HG02970 (cell line): ENCODE measurements at regions not wholly inside any gene's neighbourhood (a gene's known extent, or its start where the extent isn't known, plus 50 kb on each side); places are given as distances from the start of the nearest gene placed in this dataset.
"Not testable (repeated sequence)": the region's sequence is repeated elsewhere in the genome, so short reads cannot be mapped to it uniquely, and the experiment has no call there.

ENCODE experiments used
- ATAC-seq: cut with Tn5 transposase; IDR thresholded peaks from one replicate; pipeline ENCODE4 v1.9.1; 2021; ENCODE audit warnings: mild to moderate bottlenecking, moderate library complexity, moderate number of reproducible peaks; ENCODE audit not compliant: unreplicated experiment, low FRiP score

DNA sequence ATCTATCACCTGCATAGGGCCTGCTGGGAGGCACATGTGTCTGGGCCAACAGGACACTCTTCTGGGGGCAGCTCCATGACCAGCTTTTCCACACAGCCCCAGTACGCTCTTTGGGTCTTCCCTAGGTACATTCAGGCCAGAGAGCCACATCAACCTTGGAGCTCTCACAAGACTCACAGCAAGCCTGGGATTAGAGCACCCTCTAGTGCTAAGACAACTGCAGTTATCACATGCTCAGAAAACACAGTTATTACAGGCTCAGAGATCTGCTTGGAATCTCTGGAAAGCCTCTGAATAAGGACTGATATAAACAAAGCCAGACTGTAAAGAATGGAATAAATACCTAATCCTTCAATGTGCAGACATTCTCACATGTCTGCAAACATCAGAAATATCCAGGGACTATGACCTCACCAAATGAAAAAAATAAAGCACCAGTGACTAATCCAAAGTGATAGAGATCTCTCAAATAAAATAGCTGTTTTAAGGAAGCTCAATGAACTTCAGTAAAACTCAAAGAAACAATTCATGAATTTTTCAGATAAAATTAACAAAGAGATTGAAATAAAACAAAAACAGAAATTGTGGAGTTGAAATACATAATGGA lies 563.9 kb upstream of the NR5A2 start:
- no peak for ATAC-seq

DNA sequence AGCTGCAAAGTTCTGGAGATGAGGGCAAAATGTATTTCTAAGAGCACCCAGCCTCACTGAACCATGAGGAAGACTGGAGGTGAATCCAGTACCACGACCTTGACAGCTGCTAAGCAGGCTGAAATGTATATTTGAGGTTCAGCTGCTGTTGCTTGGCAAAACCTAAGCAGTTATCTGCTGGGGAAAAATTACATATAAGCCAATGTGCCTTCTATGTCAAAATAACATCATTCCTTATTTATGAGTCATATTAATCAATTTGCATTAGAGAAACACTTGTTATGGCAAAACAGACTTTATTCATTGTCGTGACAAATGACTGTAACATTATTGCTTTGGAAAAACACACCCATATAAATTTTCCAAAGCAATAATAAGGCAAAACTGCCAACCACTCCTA lies 560.5 kb upstream of the NR5A2 start:
- no peak for ATAC-seq

DNA sequence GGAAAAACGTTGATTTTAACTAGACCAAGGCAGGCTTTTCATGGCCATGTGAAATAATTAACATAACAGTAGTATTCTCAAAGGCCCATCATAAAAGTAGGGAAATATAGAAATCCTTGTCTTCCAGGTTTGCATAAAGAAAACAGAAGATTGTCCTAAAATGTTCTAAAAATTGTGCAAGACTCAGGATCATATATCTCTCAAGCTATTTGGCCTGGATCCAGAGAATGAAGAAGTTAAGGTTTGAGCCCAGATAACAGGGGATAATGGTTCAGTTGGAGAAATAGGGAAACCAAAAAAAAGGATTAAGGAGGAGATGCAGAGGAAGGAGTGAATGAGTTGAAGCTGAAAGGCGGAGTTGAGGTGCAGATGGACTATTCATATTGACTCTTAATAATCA lies 555.5 kb upstream of the NR5A2 start:
- no peak for ATAC-seq

DNA sequence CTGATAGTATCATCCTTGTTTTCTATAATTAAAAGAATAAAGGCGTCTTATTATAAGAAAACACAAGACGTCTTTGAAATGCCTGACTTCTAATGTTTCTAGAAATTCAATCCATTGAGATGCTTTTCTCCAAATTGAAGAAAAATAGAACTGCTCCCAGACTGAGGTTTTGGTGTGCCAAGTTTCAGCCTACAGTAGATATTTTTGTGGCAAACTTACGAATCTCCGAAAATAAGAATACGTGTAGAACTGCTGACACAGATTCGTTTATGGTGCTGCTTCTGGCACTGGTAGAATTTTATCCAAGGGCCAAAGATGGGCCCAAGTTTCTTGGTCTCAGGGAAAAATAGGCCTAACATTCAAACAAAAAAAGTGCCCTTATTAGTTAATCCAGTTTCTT lies 554.5 kb upstream of the NR5A2 start:
- ATAC-seq, result no peak

DNA sequence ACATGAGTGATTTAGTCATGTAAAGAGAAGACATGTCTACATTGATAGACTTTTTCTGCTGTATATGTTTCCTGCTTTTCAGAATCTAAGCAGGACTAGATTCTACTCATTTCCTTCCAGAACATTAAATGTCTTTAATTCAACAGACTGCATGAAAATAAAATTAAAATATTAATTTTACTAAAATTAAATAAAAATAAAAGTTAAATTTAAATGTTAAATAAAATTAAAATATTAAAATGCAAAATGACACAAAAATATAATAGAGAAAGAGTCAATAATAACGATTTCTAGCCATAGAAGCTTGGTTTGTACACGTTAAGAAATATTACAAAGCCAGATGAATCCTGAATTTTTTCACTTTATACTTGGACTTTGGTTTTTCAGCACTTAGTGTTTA lies 552.8 kb upstream of the NR5A2 start:
- no peak for ATAC-seq

DNA sequence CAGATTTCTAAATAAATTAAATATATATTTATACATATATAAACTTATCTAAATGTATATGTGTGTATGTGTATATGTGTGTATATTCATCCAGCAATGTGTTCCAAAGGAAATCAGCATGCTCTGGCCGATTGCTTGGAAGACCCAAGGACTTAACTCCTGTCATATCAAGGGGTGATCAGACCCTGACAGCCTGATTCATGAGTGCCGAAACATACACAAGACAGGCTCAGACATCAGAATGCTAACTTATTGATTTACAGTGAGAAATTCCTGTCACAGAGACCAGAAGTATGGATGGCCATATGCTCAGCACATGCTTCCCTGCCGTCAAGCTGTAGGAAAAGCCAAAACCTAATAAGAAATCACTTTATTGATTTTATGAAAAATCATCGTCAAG lies 545.1 kb upstream of the NR5A2 start:
- ATAC-seq, result no peak

DNA sequence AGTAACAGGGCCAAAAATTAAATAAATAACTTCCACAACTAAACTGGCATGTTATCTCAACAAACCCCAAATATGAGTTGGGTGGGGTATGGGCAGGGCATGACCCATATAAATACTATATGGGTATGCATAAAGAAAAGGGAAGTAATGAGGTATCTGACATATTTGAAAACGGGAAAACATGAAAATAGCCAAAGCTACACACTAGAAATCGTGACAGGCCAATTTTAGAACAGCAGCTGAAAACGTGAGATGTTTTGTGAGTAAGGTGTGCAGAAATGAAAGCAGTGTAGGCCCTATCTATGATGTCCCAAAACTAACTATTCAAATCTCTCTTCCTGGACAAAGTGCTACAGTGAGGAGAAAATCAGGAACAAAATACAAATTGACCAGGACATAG lies 537.9 kb upstream of the NR5A2 start:
- ATAC-seq, result no peak

DNA sequence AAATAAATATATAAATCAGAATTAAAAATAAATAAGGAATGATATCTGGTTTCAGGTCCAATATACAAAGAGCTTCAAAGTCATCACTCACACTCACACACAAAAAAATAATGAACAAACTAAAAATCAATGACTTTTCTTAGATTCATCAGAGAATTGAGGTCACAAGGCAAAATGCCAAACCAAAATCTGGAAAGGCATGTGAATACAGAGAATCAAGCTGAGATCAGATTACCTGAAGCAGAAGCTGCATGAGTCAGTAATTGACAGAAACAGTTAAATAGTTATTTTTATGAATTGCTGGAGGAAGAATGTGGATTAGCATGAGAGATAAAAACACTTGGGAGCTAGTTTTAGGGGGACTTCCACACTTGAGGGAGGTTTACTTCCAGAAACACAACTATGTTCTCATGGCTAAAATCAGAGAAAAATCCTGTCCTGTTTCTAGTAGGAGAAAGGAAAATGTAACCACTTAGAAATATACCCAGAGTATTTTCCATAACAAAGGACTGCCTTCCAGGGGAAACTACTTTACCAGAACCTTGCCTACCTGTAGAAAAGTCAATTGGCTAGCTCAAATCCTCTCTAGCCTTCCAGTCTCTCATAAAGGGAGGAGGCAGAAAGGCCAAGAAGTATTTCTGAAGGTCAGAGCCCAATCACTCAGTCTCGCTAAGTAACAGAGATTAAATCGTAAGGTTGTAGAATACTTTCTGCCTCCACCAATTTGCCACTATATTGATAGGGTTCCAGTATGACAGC lies 536.6 kb upstream of the NR5A2 start:
- no peak for ATAC-seq

DNA sequence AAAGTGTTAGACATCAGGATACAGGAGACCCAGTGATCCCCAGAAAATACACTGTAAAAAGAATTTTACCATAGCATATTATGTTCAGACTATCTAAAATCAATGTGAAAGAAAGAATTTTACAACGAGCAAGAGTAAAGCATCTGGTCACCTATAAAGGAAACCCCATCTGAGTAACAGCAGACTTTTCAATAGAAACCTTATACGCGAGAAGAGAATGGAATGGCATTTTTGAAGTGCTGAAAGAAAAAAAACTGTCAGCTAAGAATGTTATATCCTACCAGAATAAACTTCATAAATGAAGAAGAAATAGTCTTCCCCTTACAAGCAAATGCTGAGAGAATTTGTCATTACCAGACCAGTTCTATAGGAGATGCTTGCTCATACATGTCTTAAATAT lies 532.1 kb upstream of the NR5A2 start:
- no peak for ATAC-seq

DNA sequence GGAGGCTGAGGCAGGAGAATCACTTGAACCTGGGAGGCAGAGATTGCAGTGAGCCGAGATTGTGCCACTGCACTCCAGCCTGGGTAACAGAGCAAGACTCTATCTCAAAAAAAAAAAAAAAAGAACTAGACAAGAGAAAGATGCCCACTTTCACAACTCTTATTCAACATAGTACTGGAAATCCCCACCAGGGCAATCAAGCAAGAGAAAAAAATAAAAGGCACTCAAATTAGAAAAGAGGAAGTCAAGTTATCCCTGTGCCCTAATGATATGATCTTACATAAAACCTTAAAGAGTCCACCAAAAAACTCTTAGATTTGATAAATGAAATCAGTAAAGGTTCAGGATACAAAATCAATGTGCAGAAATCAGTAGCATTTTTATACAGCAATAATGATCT lies 528.7 kb upstream of the NR5A2 start:
- not testable (repeated sequence) for ATAC-seq

DNA sequence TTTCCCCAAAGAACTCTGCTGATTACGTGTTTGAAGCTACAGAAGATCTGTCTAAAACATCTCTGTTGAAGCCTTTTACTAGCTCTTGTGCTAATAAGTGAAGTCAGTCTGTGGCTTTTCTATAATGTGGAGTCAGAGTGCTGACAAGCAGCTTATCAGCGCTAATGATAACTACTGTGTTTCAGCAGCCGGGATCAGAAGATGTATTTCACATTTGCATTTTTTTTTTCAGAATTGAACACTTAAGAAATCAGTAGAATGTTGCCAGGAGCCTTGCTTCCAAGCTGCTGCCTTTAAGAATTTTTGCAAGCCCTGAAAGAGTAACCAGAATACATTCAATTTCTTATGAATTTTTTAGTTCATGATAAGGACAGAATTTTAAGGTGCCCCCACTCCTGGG lies 519.4 kb upstream of the NR5A2 start:
- no peak for ATAC-seq

DNA sequence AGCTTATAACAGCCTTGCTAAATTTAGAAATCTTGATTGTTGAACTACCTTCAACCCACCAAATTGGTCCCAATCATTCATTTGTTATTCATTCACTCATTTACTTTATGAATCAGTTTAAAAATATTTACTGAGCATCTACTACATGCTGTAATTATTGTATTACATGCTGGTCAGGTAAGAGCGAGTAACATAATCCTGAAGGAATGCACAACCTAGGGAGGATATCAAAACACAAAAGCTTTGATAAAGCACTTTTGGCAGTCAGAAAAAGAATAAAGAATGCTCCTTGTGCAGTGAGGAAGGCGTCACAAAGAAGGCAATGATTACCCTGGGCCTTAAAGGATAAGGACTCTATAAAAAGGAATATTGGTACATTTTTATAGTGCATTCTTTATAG lies 518.9 kb upstream of the NR5A2 start:
- no peak for ATAC-seq

DNA sequence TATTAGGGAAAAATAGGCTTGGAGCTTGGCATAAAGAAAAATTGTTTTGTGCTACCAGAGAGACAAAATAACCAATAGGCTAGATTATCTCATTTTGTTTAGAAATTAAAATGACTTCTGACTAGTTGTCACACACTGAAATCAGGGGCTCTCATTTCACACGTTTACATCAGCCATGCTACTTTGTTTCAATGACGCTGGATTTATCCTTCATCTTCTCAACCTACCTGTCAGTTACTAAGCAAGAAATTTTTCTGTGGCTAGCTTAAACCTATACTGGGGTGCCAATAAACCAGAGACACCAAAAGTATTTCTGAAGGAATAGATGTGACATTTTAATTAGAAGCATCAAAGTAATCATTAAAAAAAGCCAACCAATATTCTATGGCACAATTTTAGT lies 518.1 kb upstream of the NR5A2 start:
- ATAC-seq, result no peak

DNA sequence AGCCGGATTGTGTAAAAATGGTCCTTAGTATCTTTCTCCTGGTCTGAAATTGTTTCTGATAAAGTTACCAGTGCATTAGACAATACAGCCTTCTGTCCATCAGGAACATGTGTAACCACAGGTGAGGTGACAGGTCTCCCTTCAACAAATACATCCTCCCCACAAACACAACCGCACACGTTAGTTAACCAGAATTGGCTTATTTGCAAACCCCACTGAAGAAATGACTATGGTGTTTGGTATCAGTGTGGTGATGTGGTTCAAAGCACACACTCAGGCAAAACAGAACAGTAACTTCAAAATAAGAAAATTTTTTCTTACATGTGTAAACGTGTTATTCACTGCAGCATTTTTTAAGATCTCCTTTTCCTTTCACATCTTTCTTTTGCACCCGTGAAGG lies 517.2 kb upstream of the NR5A2 start:
- ATAC-seq, result no peak

DNA sequence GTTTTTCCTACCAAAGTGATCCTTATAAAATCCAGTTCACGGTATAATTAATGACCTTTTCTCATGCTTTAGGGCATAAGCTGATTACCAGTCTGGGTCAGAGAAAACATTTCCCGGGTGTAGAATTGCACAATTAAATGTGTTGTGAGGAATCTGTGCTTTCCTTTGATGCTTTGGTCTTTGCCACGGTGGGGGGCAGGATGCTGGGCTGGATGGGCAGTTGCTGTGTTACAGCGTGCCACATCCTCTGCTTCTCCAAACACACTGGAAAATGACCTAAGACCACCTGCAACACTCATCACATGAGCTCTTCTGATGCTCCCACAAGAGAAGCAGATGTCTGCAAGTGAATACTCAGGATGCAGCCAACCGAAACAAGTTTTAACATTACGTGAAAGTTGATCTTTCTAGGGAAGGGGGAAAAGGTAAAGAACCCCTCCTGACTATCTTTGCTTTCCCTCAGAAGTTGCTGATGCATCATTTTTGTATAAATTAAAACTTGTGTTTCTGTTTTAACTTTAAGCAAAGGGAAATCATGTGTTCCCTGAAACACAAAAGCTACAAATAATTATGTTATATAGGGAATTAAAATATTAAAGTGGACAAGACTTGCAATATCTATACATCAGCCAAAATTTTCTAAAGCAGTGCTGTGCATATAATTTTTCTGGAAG lies 515.3 kb upstream of the NR5A2 start:
- ATAC-seq, result no peak

DNA sequence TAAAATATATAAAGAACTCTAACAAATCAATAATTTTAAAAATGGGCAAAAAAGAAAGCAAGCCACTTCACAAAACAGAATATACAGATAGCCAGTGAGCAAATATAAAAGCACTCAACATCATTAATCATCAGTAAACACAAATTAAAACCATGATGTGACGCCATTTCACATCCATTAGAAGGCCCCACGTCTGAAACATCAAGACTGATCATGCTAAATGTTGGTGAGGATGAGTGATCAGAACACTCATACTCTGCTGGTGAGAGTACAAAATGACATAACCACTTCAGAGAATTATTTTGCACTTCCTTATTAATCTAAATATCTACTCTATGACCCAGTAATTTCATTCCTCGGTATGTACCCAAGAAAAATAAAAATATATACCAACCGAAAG lies 512.2 kb upstream of the NR5A2 start:
- ATAC-seq, result no peak

DNA sequence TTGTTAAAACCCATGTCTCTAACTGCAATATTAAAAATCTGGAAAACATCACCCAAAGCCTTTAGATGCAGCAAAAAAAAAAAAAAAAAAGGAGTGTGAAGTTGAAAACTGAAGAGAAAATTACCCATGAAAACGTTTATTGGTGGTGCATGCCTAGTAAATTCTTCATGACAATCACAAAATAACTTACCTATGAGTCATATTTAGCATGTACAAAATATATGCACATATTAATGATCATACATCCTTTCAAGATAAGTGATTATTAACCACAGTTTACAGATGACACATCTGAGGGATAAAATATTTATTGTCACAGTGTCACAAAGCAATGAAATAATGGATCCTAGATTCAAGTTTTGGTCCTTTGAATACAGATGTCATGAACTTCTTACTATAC lies 505.2 kb upstream of the NR5A2 start:
- ATAC-seq, result no peak

DNA sequence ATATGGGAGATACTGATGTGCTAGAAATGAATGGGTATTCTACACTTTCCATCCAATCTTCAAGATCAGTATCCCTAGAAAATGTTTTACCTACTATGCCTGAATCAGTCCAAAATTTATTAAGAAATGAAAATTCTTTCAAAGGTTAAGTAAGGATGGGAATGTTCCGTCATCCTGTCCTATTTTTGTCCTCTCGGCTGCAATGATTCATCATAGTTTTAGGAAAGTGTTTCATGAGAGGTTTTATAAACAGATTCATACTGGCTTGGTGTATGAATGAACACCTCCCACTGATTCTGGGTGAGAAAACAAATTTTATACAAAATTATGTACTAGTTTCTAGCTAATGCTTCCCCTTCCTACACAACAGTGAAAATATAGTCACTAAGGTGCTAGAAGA lies 504.6 kb upstream of the NR5A2 start:
- no peak for ATAC-seq

DNA sequence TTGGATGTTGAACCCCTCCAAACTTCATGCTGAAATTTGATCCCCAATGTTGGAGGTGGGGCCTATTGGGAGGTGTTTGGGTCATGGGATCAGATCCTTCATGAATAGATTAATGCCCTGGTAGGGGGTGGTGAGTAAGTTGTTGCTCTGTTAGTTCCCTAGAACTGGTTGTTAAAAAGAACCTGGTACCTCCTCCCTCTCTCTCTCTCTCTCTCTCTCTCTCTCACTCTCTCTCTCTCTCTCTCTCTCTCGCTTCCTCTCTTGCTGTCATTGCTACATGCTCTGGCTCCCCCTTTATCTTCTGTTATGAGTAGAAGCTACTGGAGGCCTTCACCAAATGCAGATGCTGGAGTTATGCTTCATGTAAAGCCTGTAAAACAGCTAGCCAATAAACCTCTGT lies 498.2 kb upstream of the NR5A2 start:
- no peak for ATAC-seq

DNA sequence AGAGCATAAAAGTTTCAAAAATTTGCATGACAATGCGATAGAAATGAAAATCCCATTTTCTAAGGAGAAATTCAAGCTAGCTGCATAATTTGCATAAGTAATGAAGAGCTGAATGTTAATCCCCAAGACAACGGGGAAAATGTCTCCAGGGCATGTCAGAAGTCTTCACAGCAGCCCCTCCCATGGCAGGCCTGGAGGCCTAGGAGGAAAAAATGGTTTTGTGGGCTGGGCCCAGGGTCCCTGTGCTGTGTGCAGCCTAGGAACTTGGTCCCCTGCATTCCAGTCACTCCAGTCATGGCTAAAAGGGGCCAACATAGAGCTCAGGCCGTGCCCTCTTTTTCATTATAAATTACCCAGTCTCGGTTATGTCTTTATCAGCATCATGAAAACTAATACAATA lies 494.1 kb upstream of the NR5A2 start:
- not testable (repeated sequence) for ATAC-seq

DNA sequence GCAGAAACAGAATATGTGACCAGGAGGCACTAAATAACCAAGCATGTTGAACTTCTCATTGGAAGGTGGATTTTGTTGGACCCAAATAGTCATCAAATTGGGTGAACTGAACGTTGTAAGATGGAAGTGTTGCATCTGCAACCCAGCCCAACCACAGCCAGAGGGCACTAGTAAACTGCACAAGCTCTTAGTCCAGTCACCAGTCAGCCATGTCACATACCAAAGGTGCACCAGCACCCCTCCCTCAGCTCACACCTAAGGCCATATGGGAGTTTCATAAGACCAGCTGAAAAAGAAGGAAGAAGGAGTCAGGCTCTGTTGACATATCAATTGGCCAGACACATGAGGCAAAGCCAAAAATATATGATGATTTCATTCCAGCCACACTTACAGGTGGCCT lies 481.7 kb upstream of the NR5A2 start:
- no peak for ATAC-seq

DNA sequence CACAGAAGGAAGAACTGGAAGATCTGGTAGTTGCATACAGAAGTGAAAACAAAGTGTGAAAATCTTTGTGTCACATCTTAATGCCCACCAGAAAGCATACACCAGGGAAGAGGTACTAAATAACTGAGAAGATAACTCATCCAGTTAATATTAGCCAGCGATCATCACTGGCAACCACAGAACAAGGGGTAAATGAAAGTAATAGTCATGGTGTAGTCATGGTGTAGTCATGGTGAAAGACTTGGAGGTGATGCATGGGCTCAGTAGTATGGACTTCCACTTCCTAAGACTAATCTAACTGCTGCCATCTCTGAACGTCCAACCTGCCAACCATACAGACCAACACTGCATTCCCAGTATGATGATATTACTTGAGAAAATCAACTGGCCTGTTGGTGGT lies 481.2 kb upstream of the NR5A2 start:
- no peak for ATAC-seq
